Neutrophil (primary cell): ENCODE measurements at regions not wholly inside any gene's neighbourhood (a gene's known extent, or its start where the extent isn't known, plus 50 kb on each side); places are given as distances from the start of the nearest gene placed in this dataset.
"Not testable (repeated sequence)": the region's sequence is repeated elsewhere in the genome, so short reads cannot be mapped to it uniquely, and the experiment has no call there.

Source experiments
- H3K27ac ChIP-seq: fragments of 200-600 bp; sonication (generic); 2 replicates; pipeline ENCODE4 v1.5.1; 2016; ENCODE audit warnings: mild to moderate bottlenecking, moderate library complexity
- H3K27me3 ChIP-seq: fragments of 200-600 bp; sonication (generic); 2 replicates; pipeline ENCODE4 v1.6.0; 2016; ENCODE audit warnings: mild to moderate bottlenecking
- H3K36me3 ChIP-seq: fragments of 200-600 bp; sonication (generic); 2 replicates; pipeline ENCODE4 v1.5.1; 2017
- H3K4me1 ChIP-seq, 2 experiments: fragments of 200-600 bp in 1 of 2; sonication (generic) in 1 of 2; 1 replicate in 1 of 2; 2 replicates in 1 of 2; pipeline versions ENCODE4 v1.5.1 to v1.6.1; 2013 to 2016; ENCODE audit warnings: low read depth in 1 of 2, low read length in 1 of 2, mild to moderate bottlenecking in 1 of 2, moderate library complexity in 1 of 2; ENCODE audit not compliant: control insufficient read depth in 1 of 2, insufficient read depth in 1 of 2
- H3K4me3 ChIP-seq, 2 experiments: fragments of 200-600 bp in 1 of 2; sonication (generic) in 1 of 2; 1 replicate in 1 of 2; 2 replicates in 1 of 2; pipeline ENCODE4 v1.5.1; 2013 to 2016; ENCODE audit warnings: low read depth in 1 of 2, low read length in 1 of 2, mild to moderate bottlenecking in 1 of 2, moderate library complexity in 1 of 2
- H3K9me3 ChIP-seq: fragments of 200-600 bp; sonication (generic); 2 replicates; pipeline ENCODE4 v1.5.1; 2016
- TF ChIP-seq, protein P1 (sequence below): fragments of 200-600 bp; sonication (generic); IDR thresholded peaks from 2 replicates; pipeline ENCODE4 v1.5.1; 2016; ENCODE audit warnings: antibody characterized with exemption

DNA sequence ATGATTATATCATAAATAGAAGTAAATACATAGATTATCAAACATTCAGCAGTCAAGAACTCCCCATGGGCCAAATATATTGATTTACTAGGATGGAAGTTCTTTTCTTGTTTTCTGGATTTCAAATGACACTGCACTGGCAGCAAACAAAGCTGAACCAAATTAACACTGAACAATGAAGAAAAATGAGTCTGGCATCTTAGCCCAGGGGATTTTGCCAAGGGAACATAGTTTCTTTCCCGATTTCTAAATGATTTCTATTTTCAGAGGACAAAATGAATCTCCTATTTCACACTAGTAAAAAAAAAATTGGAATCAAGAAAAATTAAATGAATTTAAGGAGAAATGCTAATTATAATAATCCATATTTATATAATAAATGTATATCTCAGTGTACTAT is 116.9 kb upstream of the FAM174A start:
- Histone ChIP-seq H3K9me3 (no peaks in the 10 kb centered on the region), H3K27me3 (no peaks in the 10 kb centered on the region), H3K4me3 (no peak overlapping the region), H3K36me3 (no peaks in the 10 kb centered on the region), H3K4me1 (no peaks in the 10 kb centered on the region), H3K27ac (no peak overlapping the region)
- TF ChIP-seq, protein P1, sequence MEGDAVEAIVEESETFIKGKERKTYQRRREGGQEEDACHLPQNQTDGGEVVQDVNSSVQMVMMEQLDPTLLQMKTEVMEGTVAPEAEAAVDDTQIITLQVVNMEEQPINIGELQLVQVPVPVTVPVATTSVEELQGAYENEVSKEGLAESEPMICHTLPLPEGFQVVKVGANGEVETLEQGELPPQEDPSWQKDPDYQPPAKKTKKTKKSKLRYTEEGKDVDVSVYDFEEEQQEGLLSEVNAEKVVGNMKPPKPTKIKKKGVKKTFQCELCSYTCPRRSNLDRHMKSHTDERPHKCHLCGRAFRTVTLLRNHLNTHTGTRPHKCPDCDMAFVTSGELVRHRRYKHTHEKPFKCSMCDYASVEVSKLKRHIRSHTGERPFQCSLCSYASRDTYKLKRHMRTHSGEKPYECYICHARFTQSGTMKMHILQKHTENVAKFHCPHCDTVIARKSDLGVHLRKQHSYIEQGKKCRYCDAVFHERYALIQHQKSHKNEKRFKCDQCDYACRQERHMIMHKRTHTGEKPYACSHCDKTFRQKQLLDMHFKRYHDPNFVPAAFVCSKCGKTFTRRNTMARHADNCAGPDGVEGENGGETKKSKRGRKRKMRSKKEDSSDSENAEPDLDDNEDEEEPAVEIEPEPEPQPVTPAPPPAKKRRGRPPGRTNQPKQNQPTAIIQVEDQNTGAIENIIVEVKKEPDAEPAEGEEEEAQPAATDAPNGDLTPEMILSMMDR: no peak

DNA sequence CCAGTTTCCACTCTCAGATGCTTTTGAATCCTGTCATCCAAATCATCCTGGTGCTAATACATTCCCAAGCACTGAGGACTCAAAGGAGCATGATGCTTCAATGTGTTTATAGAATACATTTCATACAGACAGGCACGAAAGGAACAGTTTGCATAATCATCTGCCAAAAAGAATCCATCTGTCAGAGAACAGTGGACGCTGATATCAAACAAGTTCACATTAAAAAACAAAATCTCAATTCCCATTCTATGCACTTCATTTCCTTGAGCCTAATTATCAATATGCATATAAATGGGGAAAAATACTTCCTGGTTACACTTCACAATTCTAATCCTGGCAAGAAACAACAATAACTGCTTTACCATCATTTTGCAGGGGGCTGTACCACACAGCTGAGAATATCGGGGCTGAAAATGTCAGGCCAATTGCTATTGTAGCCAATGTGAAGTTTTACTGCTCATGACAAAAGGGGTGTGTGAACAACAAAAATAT is 125.5 kb upstream of the FAM174A start:
- TF ChIP-seq, protein P1: no peak
- Histone ChIP-seq H3K4me1 (no peaks in the 10 kb centered on the region), H3K36me3 (no peaks in the 10 kb centered on the region), H3K9me3 (no peaks in the 10 kb centered on the region), H3K27me3 (no peaks in the 10 kb centered on the region), H3K27ac (no peak overlapping the region), H3K4me3 (no peak overlapping the region)

DNA sequence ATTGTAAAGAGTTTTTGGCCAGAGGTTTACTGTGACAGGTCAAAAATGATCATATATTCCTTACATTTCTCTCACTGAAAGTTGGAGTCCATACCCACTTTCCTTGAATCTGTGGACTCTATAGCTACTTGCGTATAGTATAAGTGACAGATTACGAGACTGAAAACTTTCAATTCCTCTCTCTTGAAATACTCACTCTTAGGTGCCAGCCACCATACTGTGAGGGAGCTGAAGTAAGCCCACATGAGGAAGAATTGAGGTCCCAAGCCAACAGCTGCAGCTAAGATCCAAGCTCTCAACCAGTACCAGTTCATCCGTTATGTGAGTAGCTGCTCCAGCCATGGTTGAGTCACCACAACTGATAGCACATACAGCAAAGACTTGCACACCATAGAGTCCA is 128.1 kb upstream of the FAM174A start:
- Histone ChIP-seq H3K9me3 (no peaks in the 10 kb centered on the region), H3K4me3 (no peak overlapping the region), H3K27me3 (no peaks in the 10 kb centered on the region), H3K4me1 (no peaks in the 10 kb centered on the region), H3K36me3 (no peaks in the 10 kb centered on the region), H3K27ac (no peak overlapping the region)
- TF ChIP-seq, protein P1: no peak

DNA sequence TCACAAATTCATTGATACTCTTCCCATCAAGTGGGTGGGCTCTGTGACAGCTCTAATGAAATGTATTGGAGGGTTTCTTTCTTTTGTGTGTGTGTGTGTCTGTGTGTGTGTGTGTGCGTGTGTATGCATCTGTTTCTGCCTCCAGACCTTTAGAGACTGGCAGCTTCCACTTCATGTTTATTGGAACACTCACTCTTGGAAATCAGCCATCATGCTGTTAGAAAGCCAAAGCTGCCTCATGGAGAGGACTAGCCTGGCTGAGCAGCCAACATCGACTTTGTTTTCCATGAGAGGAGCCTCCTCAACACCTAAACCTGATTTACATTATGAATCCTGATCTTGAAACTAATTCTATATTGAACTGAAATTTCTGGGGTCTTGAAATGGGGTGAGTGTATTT is 128.5 kb upstream of the FAM174A start:
- H3K36me3 ChIP-seq: no peaks in the 10 kb centered on the region
- H3K4me3 ChIP-seq: no peak overlapping the region
- no peaks in the 10 kb centered on the region for H3K27me3 ChIP-seq
- TF ChIP-seq, protein P1: no peak
- no peaks in the 10 kb centered on the region for H3K4me1 ChIP-seq
- no peak overlapping the region for H3K27ac ChIP-seq
- H3K9me3 ChIP-seq: no peaks in the 10 kb centered on the region

DNA sequence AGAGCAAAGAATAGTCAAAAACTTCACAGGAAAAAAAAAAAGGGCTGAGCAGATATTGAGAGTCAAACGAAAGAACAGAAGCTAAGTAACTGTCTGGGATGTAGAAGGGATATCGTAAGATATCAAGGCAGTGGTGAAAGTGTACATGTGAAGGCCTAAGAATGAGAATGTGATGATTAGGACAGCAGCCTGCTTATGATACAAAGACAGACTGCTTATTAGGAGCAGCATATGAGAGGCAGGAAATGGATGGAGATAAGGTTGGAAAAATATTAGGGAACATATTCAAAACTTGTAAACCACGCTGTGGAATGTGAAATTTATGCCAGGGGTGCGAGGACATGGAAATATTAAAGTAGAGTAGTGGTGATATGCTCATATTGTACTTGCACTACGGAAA is 133.1 kb upstream of the FAM174A start:
- Histone ChIP-seq H3K36me3 (no peaks in the 10 kb centered on the region), H3K4me1 (no peaks in the 10 kb centered on the region), H3K27ac (no peak overlapping the region), H3K9me3 (no peaks in the 10 kb centered on the region), H3K27me3 (no peaks in the 10 kb centered on the region), H3K4me3 (no peak overlapping the region)
- TF ChIP-seq, protein P1: no peak

DNA sequence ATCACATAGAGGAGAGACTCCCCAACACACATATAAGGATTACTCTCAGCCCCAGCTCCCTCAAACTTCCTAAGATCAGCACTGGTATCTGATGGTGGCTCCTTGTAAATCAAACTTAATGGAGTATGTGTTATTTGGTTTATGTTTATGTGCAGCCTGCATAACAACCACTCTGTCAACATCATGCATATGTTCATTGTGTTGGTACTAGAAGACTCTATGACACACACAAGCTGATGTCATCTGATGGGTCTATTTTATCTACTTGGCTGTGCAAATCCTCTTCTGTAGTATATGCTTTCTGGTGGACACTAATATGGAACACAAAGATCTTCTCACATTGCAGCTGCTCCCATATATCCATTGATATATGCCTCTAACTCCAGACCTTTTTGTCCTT is 134.0 kb upstream of the FAM174A start:
- no peak overlapping the region for H3K27ac ChIP-seq
- no peaks in the 10 kb centered on the region for H3K4me1 ChIP-seq
- TF ChIP-seq, protein P1: no peak
- no peak overlapping the region for H3K4me3 ChIP-seq
- H3K36me3 ChIP-seq: no peaks in the 10 kb centered on the region
- H3K27me3 ChIP-seq: no peaks in the 10 kb centered on the region
- H3K9me3 ChIP-seq: no peaks in the 10 kb centered on the region

DNA sequence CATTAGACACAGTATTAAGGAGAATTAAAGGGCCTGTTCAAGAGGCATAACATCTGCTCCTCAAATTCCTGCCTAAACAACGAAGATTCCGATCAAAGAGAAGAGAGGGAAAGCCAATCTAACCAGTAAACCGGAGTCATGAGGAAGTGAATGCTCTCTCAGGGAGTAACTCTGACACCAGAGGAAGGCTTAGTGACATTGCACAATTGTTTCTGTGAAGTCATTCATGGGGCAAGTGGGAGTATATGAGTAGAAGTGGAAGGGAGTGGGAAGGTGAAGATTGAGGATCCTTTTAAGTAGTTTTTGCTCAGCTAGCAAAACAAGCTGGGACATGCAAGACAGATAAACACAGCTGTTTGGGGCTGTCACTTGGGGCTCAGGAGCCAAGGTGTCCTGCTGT is 136.4 kb upstream of the FAM174A start:
- H3K36me3 ChIP-seq, H3K27ac ChIP-seq, H3K4me1 ChIP-seq, H3K27me3 ChIP-seq, H3K4me3 ChIP-seq, H3K9me3 ChIP-seq: not testable (repeated sequence)

DNA sequence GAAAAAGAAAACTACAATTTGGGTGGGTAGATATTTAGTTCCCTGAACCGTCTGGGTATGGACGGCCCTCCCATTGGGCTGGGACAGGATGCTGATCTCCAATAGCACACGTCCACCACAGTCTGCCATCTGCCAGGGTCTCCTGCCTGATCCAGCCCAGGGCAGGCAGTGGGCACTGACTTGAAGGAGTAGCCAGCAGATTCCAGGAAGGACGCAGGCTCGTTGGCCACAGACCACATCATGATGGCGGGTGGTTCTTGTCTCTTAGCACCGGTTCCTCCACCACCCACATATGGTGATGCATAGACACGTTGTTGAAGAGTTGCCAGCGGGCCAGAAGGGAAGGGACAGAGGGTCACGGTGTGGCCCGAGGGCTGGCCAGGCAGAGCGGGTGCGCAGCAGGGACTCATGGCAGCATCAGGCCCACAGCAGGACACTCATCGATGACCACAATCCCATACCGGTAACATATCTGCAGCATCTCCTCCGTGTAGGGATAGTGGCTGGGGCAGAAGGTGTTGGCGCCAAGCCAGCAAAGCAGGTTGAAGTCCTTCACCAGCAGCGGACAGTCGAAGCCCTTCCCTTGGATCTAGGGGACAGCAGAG is 155.8 kb upstream of the FAM174A start:
- not testable (repeated sequence) for H3K36me3 ChIP-seq, H3K9me3 ChIP-seq, H3K27ac ChIP-seq, H3K4me1 ChIP-seq, H3K4me3 ChIP-seq, H3K27me3 ChIP-seq
